H9 (cell line): ENCODE measurements at regions not wholly inside any gene's neighbourhood (a gene's known extent, or its start where the extent isn't known, plus 50 kb on each side); places are given as distances from the start of the nearest gene placed in this dataset.

Experiments used
- DNase-seq: peaks from one replicate; pipeline ENCODE4 v3.0.0-alpha.2; 2017
- H2AFZ ChIP-seq: one replicate; pipeline ENCODE4 v1.6.1; 2013; ENCODE audit warnings: mild to moderate bottlenecking, low read length, control low read depth, moderate library complexity
- H2AK5ac ChIP-seq: 2 replicates; pipeline ENCODE4 v1.6.1; 2013; ENCODE audit warnings: low read length, control low read depth, mixed read lengths; ENCODE audit not compliant: insufficient read length
- H2BK120ac ChIP-seq: one replicate; pipeline ENCODE4 v1.6.1; 2013; ENCODE audit warnings: low read depth, mild to moderate bottlenecking, low read length, control low read depth, inconsistent platforms; ENCODE audit not compliant: poor library complexity, severe bottlenecking
- H2BK12ac ChIP-seq: 2 replicates; pipeline ENCODE4 v1.6.1; 2013; ENCODE audit warnings: low read length, control low read depth, mixed read lengths, low read depth; ENCODE audit not compliant: insufficient read length
- H2BK15ac ChIP-seq: 2 replicates; pipeline ENCODE4 v1.6.1; 2013; ENCODE audit warnings: low read depth, low read length, control low read depth
- H2BK20ac ChIP-seq: one replicate; pipeline ENCODE4 v1.6.1; 2013; ENCODE audit warnings: low read depth, mild to moderate bottlenecking, low read length, control low read depth, inconsistent platforms; ENCODE audit not compliant: poor library complexity, severe bottlenecking
- H2BK5ac ChIP-seq: 2 replicates; pipeline ENCODE4 v1.6.1; 2013; ENCODE audit warnings: low read length, control low read depth, mixed read lengths; ENCODE audit not compliant: insufficient read length
- H3K14ac ChIP-seq: 2 replicates; pipeline ENCODE4 v1.6.1; 2013; ENCODE audit warnings: low read length, control low read depth; ENCODE audit not compliant: insufficient read depth
- H3K18ac ChIP-seq: 2 replicates; pipeline ENCODE4 v1.6.1; 2013; ENCODE audit warnings: low read depth, mild to moderate bottlenecking, mixed read lengths, low read length, control low read depth; ENCODE audit not compliant: insufficient read length
- H3K23ac ChIP-seq: 2 replicates; pipeline ENCODE4 v1.6.1; 2013; ENCODE audit warnings: low read length, control low read depth, mixed read lengths, low read depth; ENCODE audit not compliant: insufficient read length
- H3K23me2 ChIP-seq: 2 replicates; pipeline ENCODE4 v1.6.1; 2013; ENCODE audit warnings: low read depth, mild to moderate bottlenecking, mixed read lengths, low read length, control low read depth; ENCODE audit not compliant: insufficient read length, poor library complexity, severe bottlenecking
- H3K27ac ChIP-seq: 2 replicates; pipeline ENCODE4 v1.5.1; 2013; ENCODE audit warnings: low read length, control low read depth, mixed read lengths, low read depth; ENCODE audit not compliant: insufficient read length
- H3K27me3 ChIP-seq: 2 replicates; pipeline ENCODE4 v1.6.1; 2013; ENCODE audit warnings: low read length, control low read depth, inconsistent platforms; ENCODE audit not compliant: insufficient read depth
- H3K4ac ChIP-seq: 2 replicates; pipeline ENCODE4 v1.6.1; 2013; ENCODE audit warnings: low read depth, mild to moderate bottlenecking, control low read depth, inconsistent platforms, low read length, moderate library complexity
- H3K4me1 ChIP-seq: 2 replicates; pipeline ENCODE4 v1.6.1; 2013; ENCODE audit warnings: low read length, control low read depth, inconsistent platforms; ENCODE audit not compliant: insufficient read depth
- H3K4me2 ChIP-seq: 2 replicates; pipeline ENCODE4 v1.6.1; 2013; ENCODE audit warnings: low read length, control low read depth, mixed read lengths; ENCODE audit not compliant: insufficient read length, insufficient read depth
- H3K56ac ChIP-seq: 2 replicates; pipeline ENCODE4 v1.6.1; 2013; ENCODE audit warnings: low read depth, mild to moderate bottlenecking, mixed read lengths, low read length, control low read depth; ENCODE audit not compliant: insufficient read length
- H3K79me1 ChIP-seq: 2 replicates; pipeline ENCODE4 v1.6.1; 2013; ENCODE audit warnings: low read depth, mild to moderate bottlenecking, moderate library complexity, low read length, control low read depth, inconsistent platforms; ENCODE audit not compliant: insufficient read depth, poor library complexity, severe bottlenecking
- H3K79me2 ChIP-seq: 2 replicates; pipeline ENCODE4 v1.6.1; 2013; ENCODE audit warnings: low read length, control low read depth, inconsistent platforms; ENCODE audit not compliant: insufficient read depth
- H3K9ac ChIP-seq: 2 replicates; pipeline ENCODE4 v1.6.1; 2013; ENCODE audit warnings: low read length, control low read depth, mixed read lengths; ENCODE audit not compliant: insufficient read length; ENCODE audit errors: extremely low read depth
- H3K9me3 ChIP-seq: one replicate; pipeline ENCODE4 v1.6.1; 2013; ENCODE audit warnings: low read depth, low read length, inconsistent platforms; ENCODE audit not compliant: control insufficient read depth
- H3T11ph ChIP-seq: one replicate; pipeline ENCODE4 v1.6.1; 2013; ENCODE audit warnings: mild to moderate bottlenecking, low read length, control low read depth, inconsistent platforms
- H4K20me1 ChIP-seq: one replicate; pipeline ENCODE4 v1.6.1; 2013; ENCODE audit not compliant: control insufficient read depth, insufficient read length, insufficient read depth
- H4K5ac ChIP-seq: 2 replicates; pipeline ENCODE4 v1.6.1; 2013; ENCODE audit warnings: low read depth, mild to moderate bottlenecking, mixed read lengths, low read length, control low read depth; ENCODE audit not compliant: insufficient read length
- H4K8ac ChIP-seq: replicated peaks from 2 replicates; pipeline ENCODE4 v1.6.1; 2013; ENCODE audit warnings: low read length, control low read depth, mixed read lengths, low read depth; ENCODE audit not compliant: insufficient read length
- H4K91ac ChIP-seq: 2 replicates; pipeline ENCODE4 v1.6.1; 2013; ENCODE audit warnings: low read depth, mild to moderate bottlenecking, moderate library complexity, mixed read lengths, low read length, control low read depth; ENCODE audit not compliant: insufficient read length
- H3K27ac Mint-ChIP-seq, 3 experiments: 2 replicates in 2 of 3; 3 replicates in 1 of 3; pipeline ENCODE4 v1.8.0; 2020 to 2021; ENCODE audit warnings: mixed read lengths in 3 of 3, mild to moderate bottlenecking in 1 of 3, moderate library complexity in 1 of 3
- H3K27me3 Mint-ChIP-seq: 2 replicates; pipeline ENCODE4 v1.8.0; 2021; ENCODE audit warnings: low read depth, mild to moderate bottlenecking, moderate library complexity, mixed read lengths
- H3K36me3 Mint-ChIP-seq, 3 experiments: 2 replicates in 2 of 3; 3 replicates in 1 of 3; pipeline ENCODE4 v1.8.0; 2020 to 2021; ENCODE audit warnings: low read depth in 3 of 3, mixed read lengths in 3 of 3; ENCODE audit not compliant: insufficient read depth in 1 of 3
- H3K4me1 Mint-ChIP-seq, 2 experiments: 2 replicates each; pipeline ENCODE4 v1.8.0; 2020; ENCODE audit warnings: mixed read lengths in 2 of 2
- H3K4me3 Mint-ChIP-seq, 2 experiments: 2 replicates in 1 of 2; 3 replicates in 1 of 2; pipeline ENCODE4 v1.8.0; 2020 to 2021; ENCODE audit warnings: mild to moderate bottlenecking in 2 of 2, mixed read lengths in 2 of 2, moderate library complexity in 1 of 2
- H3K9me3 Mint-ChIP-seq, 2 experiments: 2 replicates in 1 of 2; 3 replicates in 1 of 2; pipeline ENCODE4 v1.8.0; 2020; ENCODE audit warnings: mild to moderate bottlenecking in 2 of 2, mixed read lengths in 2 of 2, moderate library complexity in 1 of 2
- CTCF ChIP-seq: fragments of 200-600 bp; sonication (generic); conservative IDR thresholded peaks from 3 replicates; pipeline ENCODE4 v1.8.0; 2021; ENCODE audit warnings: antibody characterized with exemption, mild to moderate bottlenecking
- WGBS: extraction: QIAGEN DNeasy Blood & Tissue Kit; methylation state at CpG from one replicate; pipeline ENCODE4 v1.1.7; 2013; ENCODE audit warnings: missing lambda C conversion rate, low lambda C conversion rate, mixed read lengths; ENCODE audit not compliant: insufficient read length; ENCODE audit errors: extremely low coverage; 5-methylcytosine and 5-hydroxymethylcytosine counted together

GRCh38 chr22:22133910-22134309 is 110.7 kb upstream of the VPREB1 start:
- H2BK20ac ChIP-seq, result no peak overlapping the region
- no peak overlapping the region for H3K4me2 ChIP-seq
- H3K27ac Mint-ChIP-seq, result no peak overlapping the region
- H3K18ac ChIP-seq, result no peak overlapping the region
- H2BK15ac ChIP-seq, result no peak overlapping the region
- no peak overlapping the region for H3T11ph ChIP-seq
- no peaks in the 10 kb centered on the region for H3K4me1 ChIP-seq
- no peak overlapping the region for H3K4ac ChIP-seq
- H3K27me3 Mint-ChIP-seq, result peaks cover 96% of the 10 kb centered on the region
- peaks cover 5% of the 10 kb centered on the region; the same call in 1 of the 2 replicates for H3K27me3 ChIP-seq
- peaks cover 8 to 10% of the 10 kb centered on the region in 2 experiments for H3K4me1 Mint-ChIP-seq
- no peak overlapping the region for H2AK5ac ChIP-seq
- no peak overlapping the region for H4K91ac ChIP-seq
- H3K27ac ChIP-seq, result no peak overlapping the region
- no peak for TF ChIP-seq CTCF
- no peak overlapping the region for H3K23ac ChIP-seq
- H4K8ac ChIP-seq, result no peak overlapping the region
- H3K36me3 Mint-ChIP-seq, result peaks cover 0 to 8% (median 4%) of the 10 kb centered on the region in 3 experiments; a peak in 3 of 7 replicates
- H3K14ac ChIP-seq, result no peak overlapping the region
- H2BK5ac ChIP-seq, result no peak overlapping the region
- H3K4me3 Mint-ChIP-seq, result no peak overlapping the region
- no peaks in the 10 kb centered on the region for H3K79me1 ChIP-seq
- no peaks in the 10 kb centered on the region for H4K20me1 ChIP-seq
- no peak for DNase-seq
- no peak overlapping the region for H3K56ac ChIP-seq
- no peak overlapping the region for H2BK120ac ChIP-seq
- H3K79me2 ChIP-seq, result no peaks in the 10 kb centered on the region
- H3K9me3 Mint-ChIP-seq, result peaks cover 8% of the 10 kb centered on the region in 2 experiments; a peak in 4 of 5 replicates
- no peak overlapping the region for H3K9ac ChIP-seq
- no CpG with 5 or more reads among the region's 5 CpGs for WGBS
- H2AFZ ChIP-seq, result no peak overlapping the region
- no peaks in the 10 kb centered on the region for H3K9me3 ChIP-seq
- H3K23me2 ChIP-seq, result no peaks in the 10 kb centered on the region
- no peak overlapping the region for H2BK12ac ChIP-seq
- no peak overlapping the region for H4K5ac ChIP-seq
